HG03060 (cell line): ENCODE measurements at regions not wholly inside any gene's neighbourhood (a gene's known extent, or its start where the extent isn't known, plus 50 kb on each side); places are given as distances from the start of the nearest gene placed in this dataset.
"Not testable (repeated sequence)": the region's sequence is repeated elsewhere in the genome, so short reads cannot be mapped to it uniquely, and the experiment has no call there.

Experiments used
- ATAC-seq: cut with Tn5 transposase; IDR thresholded peaks from one replicate; pipeline ENCODE4 v1.9.1; 2021; ENCODE audit warnings: low read depth, moderate number of reproducible peaks; ENCODE audit not compliant: unreplicated experiment

DNA sequence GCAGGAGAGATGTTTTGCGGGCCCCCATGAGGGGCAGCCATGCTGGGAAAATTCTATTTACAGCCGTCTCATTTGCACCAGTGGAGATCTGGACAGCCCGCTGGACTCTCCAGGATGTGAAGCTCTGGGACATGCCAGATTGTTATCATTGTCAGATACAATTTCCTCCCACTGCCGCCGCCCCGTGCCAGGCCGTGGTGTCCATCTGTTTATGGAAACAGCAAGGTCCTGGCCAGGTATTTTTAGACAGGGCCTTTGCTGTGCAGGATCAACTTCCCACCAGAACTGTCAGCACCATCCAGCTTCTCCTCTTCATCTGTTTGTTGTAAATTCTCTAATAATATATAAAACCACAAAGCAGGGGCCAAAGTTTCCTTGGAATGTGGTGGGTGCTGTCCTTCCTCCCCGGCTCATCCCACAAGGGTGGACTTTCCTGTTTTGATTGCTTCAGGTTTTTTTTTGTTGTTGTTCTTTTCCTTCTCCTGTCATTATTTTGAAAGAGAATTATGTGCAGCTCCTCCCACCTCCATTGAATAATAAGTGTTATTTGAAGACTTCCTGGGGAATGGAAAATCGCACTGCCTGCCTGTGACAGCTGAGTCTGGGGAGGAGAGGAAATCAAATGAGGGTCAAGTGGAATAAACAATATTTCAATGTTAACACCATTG, 398.1 kb downstream of the TNS1 start:
- ATAC-seq, result no peak

DNA sequence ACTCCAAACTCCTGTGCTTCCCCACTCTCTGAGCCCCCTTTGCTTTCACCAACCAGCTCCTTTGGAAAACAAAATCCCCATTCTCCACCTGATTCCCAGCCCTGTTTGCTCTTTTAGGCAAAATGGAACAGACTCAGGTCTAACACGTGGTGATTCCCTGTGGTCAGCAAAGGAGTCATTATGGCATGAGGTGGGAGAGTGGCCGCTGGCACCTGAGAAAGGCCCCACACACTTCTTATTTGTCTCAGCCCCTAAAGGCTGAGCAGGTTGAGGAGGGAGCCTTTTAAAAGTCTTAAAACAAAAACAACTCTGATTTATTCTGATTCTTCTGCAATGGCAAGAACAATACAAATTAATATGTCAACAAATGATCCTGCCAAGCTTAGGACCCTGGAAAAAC, 401.2 kb downstream of the TNS1 start:
- no peak for ATAC-seq

DNA sequence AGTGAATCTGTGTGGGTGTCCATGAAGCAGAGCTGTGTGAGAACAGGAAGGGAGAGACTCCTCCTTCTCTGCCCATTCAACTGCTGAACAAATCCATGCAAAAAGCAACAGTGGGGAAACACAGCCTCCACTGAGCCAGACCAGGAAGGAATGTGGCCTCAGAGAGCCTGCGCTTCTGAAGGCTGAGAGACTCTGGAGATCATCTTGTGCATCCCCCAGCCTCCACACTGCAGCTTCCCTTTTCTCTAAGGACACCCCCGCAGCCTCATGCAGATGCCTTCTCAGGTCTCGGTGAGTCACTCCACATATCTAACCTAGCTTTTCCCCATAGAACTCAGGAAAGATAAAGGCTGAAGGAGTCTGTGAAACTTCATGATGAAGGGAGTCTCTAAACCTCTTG, 402.9 kb downstream of the TNS1 start:
- no peak for ATAC-seq

DNA sequence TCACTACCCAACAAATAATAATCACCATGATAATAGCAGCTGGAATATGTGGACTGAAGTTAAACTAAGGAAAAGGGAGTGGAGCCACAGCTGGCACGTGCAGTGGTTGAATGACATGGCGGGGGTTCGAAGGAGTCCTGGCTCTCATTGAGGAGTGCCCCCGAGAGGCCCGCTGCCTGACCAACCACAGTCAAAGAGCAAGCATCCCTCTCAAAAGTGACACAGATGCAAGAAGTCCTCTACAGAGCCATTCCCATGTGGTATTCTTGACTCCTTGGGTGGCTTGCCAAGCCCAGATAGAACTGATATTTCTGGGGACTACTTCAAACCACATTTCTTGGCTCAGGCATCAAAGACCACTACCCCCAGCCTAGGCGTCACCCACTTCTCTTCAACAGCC, 405.1 kb downstream of the TNS1 start:
- ATAC-seq, result no peak

DNA sequence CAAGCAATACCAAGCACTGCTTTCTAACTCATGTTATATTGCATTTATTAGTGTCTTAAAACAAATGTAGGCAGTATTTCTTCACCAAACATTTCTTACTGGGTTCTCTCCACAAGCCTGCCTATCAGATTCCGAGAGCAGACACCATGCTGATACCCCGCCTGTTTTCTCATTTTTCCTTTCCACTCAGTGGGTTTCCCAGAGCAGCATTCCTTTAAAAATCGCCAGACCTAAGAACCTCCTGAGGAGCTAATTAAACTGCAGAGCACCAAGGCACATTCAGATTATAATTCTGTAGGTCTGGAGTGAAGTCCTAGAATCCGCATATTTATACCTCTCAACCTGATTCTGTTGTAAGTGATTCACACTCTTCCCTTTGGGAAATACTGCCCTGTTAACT, 405.6 kb downstream of the TNS1 start:
- ATAC-seq, result no peak

DNA sequence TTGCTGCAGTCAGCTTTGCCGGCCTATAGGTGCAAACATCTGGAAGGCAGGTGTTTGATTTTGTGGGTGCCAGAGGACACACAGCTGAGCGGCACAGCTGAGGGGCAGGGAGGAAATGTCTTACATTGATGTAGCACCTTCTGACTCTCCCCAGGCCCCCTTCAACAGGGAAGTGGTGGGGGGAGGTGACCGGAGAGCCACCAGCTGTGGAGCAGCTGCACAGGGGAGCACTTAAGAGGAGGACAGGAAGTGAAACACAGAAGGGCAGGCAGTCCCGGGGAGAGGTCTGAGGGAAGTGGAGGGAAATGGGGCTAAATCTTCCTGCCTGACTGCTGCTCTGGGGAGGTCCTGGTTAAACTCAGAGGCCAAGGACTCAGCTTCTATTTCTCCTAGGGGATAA, 409.1 kb downstream of the TNS1 start:
- no peak for ATAC-seq

DNA sequence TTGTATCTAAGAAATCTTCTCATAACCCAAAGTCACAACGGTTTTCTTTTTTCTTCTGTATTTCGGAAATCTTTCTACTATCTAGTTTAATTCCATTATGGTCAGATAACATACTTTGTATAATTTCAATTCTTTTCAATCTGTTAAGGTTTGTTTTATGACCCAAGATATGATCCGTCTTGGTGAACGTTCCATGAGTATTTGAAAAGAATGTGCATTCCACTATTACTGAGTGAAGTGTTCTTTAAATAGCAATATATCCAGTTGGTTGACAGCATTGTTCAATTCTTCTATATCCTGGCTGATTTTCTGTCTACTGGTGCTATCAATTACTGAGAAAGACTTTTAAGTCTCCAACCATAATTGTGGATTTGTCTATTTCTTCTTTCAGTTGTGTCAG, 414.5 kb downstream of the TNS1 start:
- ATAC-seq, result no peak

DNA sequence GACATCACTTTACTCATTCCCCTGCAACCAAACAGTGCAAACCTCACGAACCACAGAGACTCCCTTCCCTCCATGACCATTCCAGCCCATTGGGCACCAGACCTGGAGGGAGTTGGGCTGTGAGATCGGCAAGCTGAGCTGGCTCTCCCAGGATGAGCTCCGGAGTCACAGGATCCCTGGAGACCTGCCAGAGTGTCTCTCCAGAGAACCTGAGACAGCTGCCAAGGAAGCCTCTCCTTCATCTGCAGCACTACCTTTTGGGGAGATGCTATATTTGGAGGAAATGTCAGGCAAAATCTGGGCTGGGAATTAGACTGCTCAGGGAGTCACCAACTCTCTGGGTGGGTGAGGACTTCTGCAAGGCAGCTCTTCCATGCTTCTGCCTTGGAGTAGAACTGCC, 417.4 kb downstream of the TNS1 start:
- no peak for ATAC-seq

DNA sequence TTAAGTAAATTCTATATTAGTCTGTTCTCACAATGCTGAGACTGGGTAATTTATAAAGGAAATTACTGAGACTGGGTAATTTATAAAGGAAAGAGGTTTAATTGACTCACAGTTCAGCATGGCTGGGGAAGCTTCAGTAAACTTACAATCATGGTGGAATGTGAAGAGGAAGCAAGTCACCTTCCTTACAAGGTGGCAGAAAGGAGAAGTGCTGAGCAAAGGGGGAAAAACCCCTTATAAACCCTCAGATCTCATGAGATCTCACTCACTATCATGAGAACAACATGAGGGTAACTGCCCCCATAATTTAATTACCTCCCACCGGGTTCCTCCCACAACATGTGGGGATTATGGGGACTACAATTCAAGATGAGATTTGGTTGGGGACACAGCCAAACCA, 422.4 kb downstream of the TNS1 start:
- ATAC-seq, result not testable (repeated sequence)

DNA sequence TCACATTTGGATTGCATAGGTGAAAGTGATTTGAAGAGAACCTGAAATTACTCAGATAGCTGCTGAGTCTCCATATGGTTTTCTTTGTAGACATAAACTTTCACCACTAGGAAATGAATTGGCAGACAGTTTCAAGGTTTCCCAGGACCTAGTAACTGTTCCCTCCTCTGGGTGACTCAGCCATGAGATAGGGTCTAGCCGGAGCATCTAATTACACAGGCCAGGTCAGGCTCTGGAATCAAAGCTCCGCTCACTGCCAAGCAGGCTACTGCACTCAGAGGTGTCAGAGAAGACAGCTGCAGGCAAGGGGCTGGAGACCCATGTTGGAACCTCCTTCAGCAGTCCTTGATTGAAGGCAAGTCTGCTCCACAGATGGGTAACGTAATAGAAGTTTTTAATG, 429.2 kb downstream of the TNS1 start:
- ATAC-seq, result no peak

DNA sequence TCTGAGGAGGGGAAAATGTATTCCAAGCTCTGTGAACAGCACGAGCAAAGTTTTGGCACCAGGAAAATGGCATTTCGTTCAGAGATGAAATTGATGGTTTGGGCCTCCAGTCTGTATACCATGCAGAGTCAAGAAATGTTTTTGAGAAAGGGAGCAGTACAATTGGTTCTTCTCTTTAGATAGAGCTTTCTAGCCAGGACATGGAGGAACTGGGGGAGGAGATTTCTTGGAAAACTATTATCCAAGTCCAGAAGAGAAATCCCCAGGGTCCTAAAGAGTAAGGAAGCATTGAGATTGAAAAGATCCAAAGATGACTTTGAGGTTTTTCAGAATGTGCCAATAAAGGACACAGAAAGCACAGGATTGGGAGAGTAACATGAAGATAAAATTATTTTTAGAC, 432.4 kb downstream of the TNS1 start:
- ATAC-seq, result no peak

DNA sequence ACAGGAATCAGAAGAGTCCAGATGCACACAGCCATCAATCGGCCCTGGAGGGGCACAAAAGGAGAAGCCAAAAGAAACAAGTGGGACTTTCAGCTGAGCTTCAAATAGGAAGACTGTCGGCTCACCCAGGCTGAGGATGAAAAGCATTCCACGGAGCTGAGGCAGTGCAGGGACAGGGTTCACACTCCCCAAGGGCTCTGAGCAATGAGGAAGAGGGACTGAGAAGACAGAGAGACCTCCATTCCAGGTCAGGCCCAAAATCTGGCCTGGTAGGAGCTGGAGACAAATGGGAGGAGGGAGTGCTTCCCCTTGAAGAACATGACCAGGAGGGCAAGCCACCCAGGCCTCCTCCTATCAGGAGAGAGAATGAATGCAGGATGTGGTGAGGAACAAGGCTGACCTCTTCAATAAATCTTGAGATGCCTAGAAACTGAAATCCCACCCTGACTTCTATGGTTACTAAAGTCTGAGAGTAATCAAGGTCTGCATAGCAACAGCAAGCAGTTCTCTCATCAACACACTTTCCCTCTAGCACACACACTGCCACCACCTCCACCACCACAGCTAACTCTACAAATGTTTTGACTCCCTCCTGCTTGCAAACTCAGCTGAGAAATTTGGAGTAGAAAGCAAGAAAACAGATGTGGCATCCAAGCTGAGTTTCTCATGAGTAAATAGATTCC, 434.4 kb downstream of the TNS1 start:
- no peak for ATAC-seq

DNA sequence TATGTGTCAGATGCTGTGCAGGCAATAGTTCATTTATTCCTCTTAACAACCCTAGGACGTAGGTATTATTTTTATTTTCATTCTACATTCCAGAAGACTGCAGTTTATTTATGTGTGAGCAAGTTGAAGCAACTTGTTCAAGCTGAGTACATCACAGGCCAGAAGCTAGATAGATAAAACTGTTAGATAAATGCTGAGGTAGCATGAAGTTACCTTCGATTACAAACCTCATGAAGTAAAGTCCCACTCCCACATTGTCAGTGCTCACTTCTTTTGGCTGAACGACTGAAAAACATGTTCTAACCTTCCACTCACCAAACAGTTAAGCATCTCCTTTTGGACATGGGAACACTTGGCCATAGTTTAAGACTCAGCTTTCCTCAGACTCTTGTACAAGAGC, 439.2 kb downstream of the TNS1 start:
- ATAC-seq, result no peak

DNA sequence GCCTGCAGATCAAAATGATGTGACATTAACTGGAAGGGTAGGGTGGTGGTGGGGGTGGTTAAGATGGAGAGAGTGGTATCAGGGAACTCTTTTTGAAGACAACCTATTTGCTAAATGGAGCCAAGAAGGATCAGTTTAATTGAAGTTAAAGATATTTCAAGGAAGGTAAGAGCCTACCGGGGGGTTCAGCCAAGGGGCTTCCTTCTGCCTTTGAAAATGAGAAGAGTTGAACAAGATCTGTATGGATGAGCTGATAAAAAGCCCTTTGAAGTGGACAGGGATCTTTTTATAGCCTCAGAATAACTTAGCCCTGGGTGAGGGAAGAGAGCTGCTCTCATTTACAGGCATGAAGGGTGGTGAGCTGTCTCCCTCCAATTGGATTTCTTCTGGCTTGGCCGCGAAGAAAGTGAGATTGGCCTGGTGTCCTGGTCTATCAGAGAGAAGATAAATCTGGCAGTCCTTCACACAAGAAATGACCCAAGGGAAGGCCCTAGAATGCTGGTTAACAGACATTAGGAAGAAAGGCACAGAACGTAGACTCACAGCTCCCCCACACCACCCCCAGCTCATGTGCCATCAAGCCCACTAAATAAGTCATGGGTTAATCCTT, 439.8 kb downstream of the TNS1 start:
- ATAC-seq, result no peak

DNA sequence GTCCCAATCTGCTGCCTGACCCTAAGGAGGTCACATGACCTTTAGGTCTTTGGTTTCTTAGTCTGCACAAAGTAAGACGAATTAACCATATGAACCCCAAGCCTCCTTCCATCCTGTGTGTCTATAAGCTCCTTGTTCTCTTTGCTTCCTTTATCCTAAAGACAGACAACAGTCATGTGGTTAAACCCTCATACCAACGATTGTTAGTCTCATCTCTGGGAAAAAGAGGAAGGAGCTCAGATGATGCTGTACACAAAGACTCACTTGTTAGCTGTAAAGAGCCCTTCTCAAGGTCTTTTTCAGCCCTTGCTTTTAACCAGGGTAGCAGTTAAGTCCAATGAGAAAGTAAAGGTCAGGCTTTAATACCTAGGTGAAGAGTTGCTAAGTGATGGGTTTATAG, 443.7 kb downstream of the TNS1 start:
- ATAC-seq, result no peak

DNA sequence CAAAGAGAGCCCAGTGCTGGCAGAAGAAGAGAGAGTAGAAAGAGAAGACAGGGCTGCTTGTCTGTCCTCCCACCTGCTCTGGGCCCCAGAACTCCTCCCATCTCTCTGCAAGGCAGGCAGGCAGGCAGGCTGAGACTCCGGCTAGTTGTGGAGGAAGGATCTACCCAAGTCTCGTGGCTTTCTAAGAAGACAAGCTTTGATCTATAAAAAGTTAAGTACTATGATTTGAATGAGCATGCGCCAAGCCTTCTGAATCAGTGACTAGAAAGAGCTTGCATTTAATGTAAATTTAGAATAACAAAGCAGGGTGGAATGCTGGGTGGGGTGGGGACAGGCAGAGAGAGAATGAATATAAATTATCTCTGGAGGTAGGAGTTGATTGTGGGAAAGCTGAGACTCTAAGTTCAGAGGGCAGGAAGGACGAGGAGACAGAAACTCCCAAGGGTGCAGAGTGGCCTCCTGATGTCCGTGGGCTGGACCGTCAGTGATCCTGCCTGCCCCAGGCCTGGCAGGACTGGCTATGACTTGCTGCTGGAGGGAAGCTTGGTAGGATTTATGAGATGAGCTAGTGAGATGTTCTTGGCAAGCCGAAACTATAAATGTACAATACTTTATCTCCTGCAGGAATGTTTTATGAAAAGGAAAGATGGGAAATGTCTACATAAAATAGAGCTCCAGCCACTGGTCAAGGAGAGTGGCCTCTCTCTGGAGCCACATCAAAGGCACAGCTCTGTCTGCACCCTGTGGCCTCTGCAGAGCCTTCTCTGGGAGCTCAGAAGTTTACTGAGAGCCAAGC, 447.5 kb downstream of the TNS1 start:
- no peak for ATAC-seq

DNA sequence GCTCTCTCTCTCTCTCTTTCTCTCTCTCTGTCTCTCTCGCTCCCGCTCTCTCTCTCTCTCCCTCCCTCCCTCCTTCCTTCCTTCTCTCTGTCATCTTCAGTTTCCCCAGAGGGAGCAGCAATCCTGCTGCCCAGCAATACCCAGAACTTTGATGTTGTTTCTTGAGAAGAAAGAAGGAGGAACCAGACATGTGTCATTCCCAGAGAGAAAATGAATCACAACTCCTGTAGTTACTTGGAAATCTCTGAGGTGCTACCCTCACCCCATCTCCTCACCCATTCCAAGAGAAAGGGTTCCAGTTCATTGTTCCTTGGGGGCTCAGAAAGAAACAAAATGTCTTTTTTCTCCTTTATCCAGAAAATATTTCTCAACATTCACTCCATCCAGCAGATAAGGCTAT, 449.1 kb downstream of the TNS1 start:
- ATAC-seq, result no peak

DNA sequence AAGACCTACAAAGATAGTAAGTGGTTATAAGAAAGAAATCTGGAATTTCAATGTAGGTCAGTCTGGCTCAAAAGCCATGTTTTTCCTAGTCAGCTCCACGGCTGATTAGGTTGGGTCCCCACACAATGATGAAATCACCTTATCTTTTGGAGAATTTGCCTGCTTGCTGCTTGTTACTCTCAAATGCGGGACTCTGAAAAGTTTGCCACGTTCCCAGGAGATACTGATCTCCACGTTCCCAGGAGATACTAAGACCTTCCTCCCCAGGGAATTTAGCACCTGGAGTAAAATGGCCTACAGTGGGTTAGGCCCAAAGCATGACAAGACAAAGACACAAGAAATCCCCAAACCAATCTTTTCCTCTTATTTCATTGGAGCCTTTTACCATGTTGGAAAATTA, 449.6 kb downstream of the TNS1 start:
- no peak for ATAC-seq

DNA sequence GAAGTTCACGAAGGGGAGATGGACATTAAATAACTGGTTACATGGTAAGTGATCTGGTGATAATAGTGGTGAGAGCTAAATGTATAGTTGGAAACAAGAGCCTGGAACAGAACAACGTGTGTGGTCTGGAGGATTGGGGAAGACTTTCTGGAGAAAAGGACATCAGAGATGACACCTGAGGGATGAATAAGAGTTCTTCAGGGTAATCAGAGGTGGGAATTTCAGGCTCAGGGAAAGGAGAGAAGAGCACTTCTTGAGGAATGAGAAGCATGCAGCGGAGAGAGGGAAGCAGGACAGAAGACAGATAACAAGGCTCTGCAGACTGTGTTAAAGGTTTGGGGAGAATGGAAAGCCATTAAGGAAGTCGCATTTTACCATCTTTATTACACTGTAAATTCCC, 450.7 kb downstream of the TNS1 start:
- no peak for ATAC-seq

DNA sequence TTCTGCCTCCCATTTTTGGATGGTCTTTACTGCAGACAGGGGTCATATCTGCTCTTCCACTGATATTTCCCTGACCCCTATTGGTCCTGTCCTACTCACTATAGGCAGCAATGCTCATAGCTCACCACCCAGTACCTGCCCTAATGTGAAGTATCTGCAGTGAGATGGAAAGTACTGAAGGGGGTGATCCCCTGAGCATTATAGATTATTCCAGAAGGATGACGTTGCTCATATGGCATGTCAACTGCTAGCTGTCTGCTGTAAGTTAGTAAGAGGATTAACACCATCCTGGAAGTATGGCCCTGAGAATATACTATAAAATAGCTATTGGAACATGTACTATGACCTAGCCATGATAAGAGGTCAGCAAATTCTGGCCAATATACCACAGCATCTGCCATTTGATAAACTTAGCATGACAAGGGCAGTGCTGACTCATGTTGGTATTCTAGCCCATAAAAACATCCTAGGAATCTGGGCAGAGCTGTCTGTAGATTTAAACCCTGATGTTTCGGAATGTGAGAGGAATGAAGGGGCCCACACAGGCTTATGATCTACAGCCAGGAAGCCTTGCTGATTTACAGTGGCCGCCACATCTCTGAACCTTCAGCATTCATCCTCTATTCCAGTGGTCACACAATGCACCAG, 451.4 kb downstream of the TNS1 start:
- no peak for ATAC-seq

DNA sequence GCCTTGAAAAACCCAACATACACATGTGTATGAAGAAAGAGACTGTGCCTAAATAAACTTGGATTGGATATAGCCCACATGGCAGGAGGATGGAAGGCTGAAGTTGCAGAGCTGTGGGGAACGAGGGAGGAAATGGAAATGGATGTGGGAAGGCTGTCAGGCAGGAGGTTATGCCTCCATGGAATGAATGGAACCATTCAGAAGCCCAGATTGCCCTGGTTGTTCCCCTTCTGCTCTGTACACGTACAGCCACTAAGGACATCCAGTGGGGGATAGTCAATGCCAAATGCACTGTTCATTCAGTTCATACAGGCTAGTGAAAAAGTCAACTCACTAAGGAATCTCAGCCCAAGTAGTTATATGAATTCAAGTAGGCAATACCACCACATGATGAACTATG, 463.7 kb downstream of the TNS1 start:
- ATAC-seq, result no peak
